ENCODE measurements at regions not wholly inside any gene's neighbourhood (a gene's known extent, or its start where the extent isn't known, plus 50 kb on each side); places are given as distances from the start of the nearest gene placed in this dataset.

DNA sequence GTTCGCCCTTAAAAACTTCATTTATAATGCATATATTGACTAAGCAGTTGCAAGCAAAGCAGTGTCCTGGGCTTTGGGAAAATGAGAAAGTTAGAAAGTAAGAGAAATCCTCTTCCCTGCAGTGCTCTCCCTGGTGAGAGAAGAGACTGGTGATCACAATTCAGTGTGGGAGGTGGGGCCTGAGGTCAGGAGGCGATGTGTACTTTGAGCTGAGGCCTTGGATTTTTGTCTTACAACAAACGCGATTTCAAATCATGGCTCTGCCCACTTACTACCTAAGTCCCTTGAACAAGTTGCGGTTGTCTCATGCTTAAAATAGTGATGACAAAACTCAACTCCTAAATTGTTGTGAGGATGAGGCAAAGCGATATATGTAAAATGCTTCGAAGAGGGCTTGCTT, 316.3 kb upstream of the NECTIN3 start:
- Histone ChIP-seq H3K79me2 (no peaks in the 10 kb centered on the region), H2AFZ (no peak overlapping the region), H3K27ac (peak overlapping the region; percentile 20), H3K4me2 (no peak overlapping the region), H3K9me2 (replicated peaks; ENCODE audit: insufficient read depth) (no peaks in the 10 kb centered on the region), H4K20me1 (ENCODE audit: insufficient read depth, poor library complexity, severe bottlenecking) (no peaks in the 10 kb centered on the region), H3K27me3 (no peaks in the 10 kb centered on the region), H3K4me3 (no peak overlapping the region), H3K9me3 (ENCODE audit: low read depth) (no peaks in the 10 kb centered on the region), H3K36me3 (replicated peaks; ENCODE audit: insufficient read depth, low read depth) (no peaks in the 10 kb centered on the region), H3K4me1 (ENCODE audit: insufficient read depth) (peaks cover 6% of the 10 kb centered on the region)
- TF ChIP-seq EZH2 (IDR thresholded peaks at IDR 0.05; ENCODE audit: borderline replicate concordance) (no peak), EZH2phosphoT487 (IDR thresholded peaks at IDR 0.05; ENCODE audit: low read depth, severe bottlenecking, unreplicated experiment) (no peak)
- TF ChIP-seq, protein P1, sequence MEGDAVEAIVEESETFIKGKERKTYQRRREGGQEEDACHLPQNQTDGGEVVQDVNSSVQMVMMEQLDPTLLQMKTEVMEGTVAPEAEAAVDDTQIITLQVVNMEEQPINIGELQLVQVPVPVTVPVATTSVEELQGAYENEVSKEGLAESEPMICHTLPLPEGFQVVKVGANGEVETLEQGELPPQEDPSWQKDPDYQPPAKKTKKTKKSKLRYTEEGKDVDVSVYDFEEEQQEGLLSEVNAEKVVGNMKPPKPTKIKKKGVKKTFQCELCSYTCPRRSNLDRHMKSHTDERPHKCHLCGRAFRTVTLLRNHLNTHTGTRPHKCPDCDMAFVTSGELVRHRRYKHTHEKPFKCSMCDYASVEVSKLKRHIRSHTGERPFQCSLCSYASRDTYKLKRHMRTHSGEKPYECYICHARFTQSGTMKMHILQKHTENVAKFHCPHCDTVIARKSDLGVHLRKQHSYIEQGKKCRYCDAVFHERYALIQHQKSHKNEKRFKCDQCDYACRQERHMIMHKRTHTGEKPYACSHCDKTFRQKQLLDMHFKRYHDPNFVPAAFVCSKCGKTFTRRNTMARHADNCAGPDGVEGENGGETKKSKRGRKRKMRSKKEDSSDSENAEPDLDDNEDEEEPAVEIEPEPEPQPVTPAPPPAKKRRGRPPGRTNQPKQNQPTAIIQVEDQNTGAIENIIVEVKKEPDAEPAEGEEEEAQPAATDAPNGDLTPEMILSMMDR (IDR thresholded peaks at IDR 0.05; ENCODE audit: poor library complexity): no peak
- 72% methylated on average over 7 of the region's 7 CpGs for WGBS (ENCODE audit: low lambda C conversion rate, missing lambda C conversion rate)
- no peak for DNase-seq (ENCODE audit: low spot score)

- Histone ChIP-seq H3K27me3 (no peaks in the 10 kb centered on the region), H3K4me2 (no peak overlapping the region), H3K9me3 (ENCODE audit: low read depth) (no peaks in the 10 kb centered on the region), H3K9me2 (replicated peaks; ENCODE audit: insufficient read depth) (no peaks in the 10 kb centered on the region), H3K79me2 (no peaks in the 10 kb centered on the region), H2AFZ (no peak overlapping the region), H3K4me1 (ENCODE audit: insufficient read depth) (peaks cover 6% of the 10 kb centered on the region), H3K27ac (no peak overlapping the region), H3K36me3 (replicated peaks; ENCODE audit: insufficient read depth, low read depth) (no peaks in the 10 kb centered on the region), H4K20me1 (ENCODE audit: insufficient read depth, poor library complexity, severe bottlenecking) (no peaks in the 10 kb centered on the region), H3K4me3 (no peak overlapping the region)
- DNase-seq (ENCODE audit: low spot score): no peak
- WGBS (ENCODE audit: low lambda C conversion rate, missing lambda C conversion rate): 88% methylated on average over 6 of the region's 6 CpGs
- no peak for TF ChIP-seq EZH2 (IDR thresholded peaks at IDR 0.05; ENCODE audit: borderline replicate concordance)
- TF ChIP-seq, protein P1 (IDR thresholded peaks at IDR 0.05; ENCODE audit: poor library complexity): no peak
- TF ChIP-seq EZH2phosphoT487 (IDR thresholded peaks at IDR 0.05; ENCODE audit: low read depth, severe bottlenecking, unreplicated experiment): no peak
Measured at GRCh38 chr3:110756705-110757104, 314.9 kb upstream of the NECTIN3 start.

GRCh38 chr3:110758208-110758607, 313.4 kb upstream of the NECTIN3 start:
- Histone ChIP-seq H3K27me3 (no peaks in the 10 kb centered on the region), H3K4me3 (no peak overlapping the region), H2AFZ (no peak overlapping the region), H3K9me3 (ENCODE audit: low read depth) (no peaks in the 10 kb centered on the region), H3K4me2 (no peak overlapping the region), H3K36me3 (replicated peaks; ENCODE audit: insufficient read depth, low read depth) (no peaks in the 10 kb centered on the region), H3K4me1 (ENCODE audit: insufficient read depth) (peaks cover 6% of the 10 kb centered on the region), H3K9me2 (replicated peaks; ENCODE audit: insufficient read depth) (no peaks in the 10 kb centered on the region), H3K79me2 (no peaks in the 10 kb centered on the region), H4K20me1 (ENCODE audit: insufficient read depth, poor library complexity, severe bottlenecking) (no peaks in the 10 kb centered on the region), H3K27ac (no peak overlapping the region)
- 87% methylated on average over 2 of the region's 2 CpGs for WGBS (ENCODE audit: low lambda C conversion rate, missing lambda C conversion rate)
- TF ChIP-seq, protein P1 (IDR thresholded peaks at IDR 0.05; ENCODE audit: poor library complexity): no peak
- TF ChIP-seq EZH2 (IDR thresholded peaks at IDR 0.05; ENCODE audit: borderline replicate concordance) (no peak), EZH2phosphoT487 (IDR thresholded peaks at IDR 0.05; ENCODE audit: low read depth, severe bottlenecking, unreplicated experiment) (no peak)
- DNase-seq (ENCODE audit: low spot score): no peak

GRCh38 chr3:110767156-110767555, 304.5 kb upstream of the NECTIN3 start:
- TF ChIP-seq EZH2phosphoT487 (IDR thresholded peaks at IDR 0.05; ENCODE audit: low read depth, severe bottlenecking, unreplicated experiment) (no peak), EZH2 (IDR thresholded peaks at IDR 0.05; ENCODE audit: borderline replicate concordance) (no peak)
- TF ChIP-seq, protein P1 (IDR thresholded peaks at IDR 0.05; ENCODE audit: poor library complexity): no peak
- Histone ChIP-seq H3K36me3 (replicated peaks; ENCODE audit: insufficient read depth, low read depth) (no peaks in the 10 kb centered on the region), H3K79me2 (no peaks in the 10 kb centered on the region), H3K9me2 (replicated peaks; ENCODE audit: insufficient read depth) (no peaks in the 10 kb centered on the region), H3K4me2 (no peak overlapping the region), H4K20me1 (ENCODE audit: insufficient read depth, poor library complexity, severe bottlenecking) (no peaks in the 10 kb centered on the region), H3K4me3 (no peak overlapping the region), H3K9me3 (ENCODE audit: low read depth) (no peaks in the 10 kb centered on the region), H3K4me1 (ENCODE audit: insufficient read depth) (no peaks in the 10 kb centered on the region), H3K27me3 (no peaks in the 10 kb centered on the region), H2AFZ (no peak overlapping the region), H3K27ac (no peak overlapping the region)
- 92% methylated on average over 2 of the region's 2 CpGs for WGBS (ENCODE audit: low lambda C conversion rate, missing lambda C conversion rate)
- no peak for DNase-seq (ENCODE audit: low spot score)
